ENCODE measurements at regions not wholly inside any gene's neighbourhood (a gene's known extent, or its start where the extent isn't known, plus 50 kb on each side); places are given as distances from the start of the nearest gene placed in this dataset.

- TF ChIP-seq CTCF (conservative IDR thresholded peaks at IDR 0.05; ENCODE audit: low read length) (no peak), EZH2phosphoT487 (IDR thresholded peaks at IDR 0.05; ENCODE audit: borderline replicate concordance) (no peak)
- Histone ChIP-seq H3K9me3 (ENCODE audit: insufficient read depth, low read depth, low read length) (no peaks in the 10 kb centered on the region; the same call in 1 of the 2 replicates), H2AFZ (ENCODE audit: low read length) (no peak overlapping the region), H3K4me2 (ENCODE audit: low read depth, low read length, poor library complexity, severe bottlenecking) (no peak overlapping the region), H3K79me2 (ENCODE audit: insufficient read depth, low read length) (no peaks in the 10 kb centered on the region), H3K36me3 (ENCODE audit: insufficient read depth, low read length) (no peaks in the 10 kb centered on the region), H3K4me3 (ENCODE audit: low read length, poor library complexity, severe bottlenecking) (no peak overlapping the region), H3F3A (ENCODE audit: low read depth) (no peaks in the 10 kb centered on the region), H3K27me3 (ENCODE audit: insufficient read depth, low read length, poor library complexity, severe bottlenecking) (no peaks in the 10 kb centered on the region), H3K4me1 (ENCODE audit: insufficient read depth, low read length, poor library complexity, severe bottlenecking) (no peaks in the 10 kb centered on the region), H4K20me1 (ENCODE audit: insufficient read depth, low read length, poor library complexity, severe bottlenecking) (no peaks in the 10 kb centered on the region), H3K9me2 (replicated peaks; ENCODE audit: low read depth, low read length) (no peaks in the 10 kb centered on the region), H3K9ac (ENCODE audit: low read depth, low read length, poor library complexity, severe bottlenecking) (no peak overlapping the region)
These were observed 1017.9 kb downstream of the TBC1D22A start for GRCh38 chr22:47780281-47780875.

- no peak overlapping the region for H3K4me2 ChIP-seq (ENCODE audit: low read depth, low read length, poor library complexity, severe bottlenecking)
- TF ChIP-seq EZH2phosphoT487 (IDR thresholded peaks at IDR 0.05; ENCODE audit: borderline replicate concordance) (no peak), CTCF (conservative IDR thresholded peaks at IDR 0.05; ENCODE audit: low read length) (no peak)
- no peaks in the 10 kb centered on the region for H3K4me1 ChIP-seq (ENCODE audit: insufficient read depth, low read length, poor library complexity, severe bottlenecking)
- no peaks in the 10 kb centered on the region for H3K9me2 ChIP-seq (replicated peaks; ENCODE audit: low read depth, low read length)
- H3K36me3 ChIP-seq (ENCODE audit: insufficient read depth, low read length), result no peaks in the 10 kb centered on the region
- H3F3A ChIP-seq (ENCODE audit: low read depth), result no peaks in the 10 kb centered on the region
- no peak overlapping the region for H2AFZ ChIP-seq (ENCODE audit: low read length)
- no peaks in the 10 kb centered on the region for H3K27me3 ChIP-seq (ENCODE audit: insufficient read depth, low read length, poor library complexity, severe bottlenecking)
- no peaks in the 10 kb centered on the region; the same call in 1 of the 2 replicates for H3K9me3 ChIP-seq (ENCODE audit: insufficient read depth, low read depth, low read length)
- no peak overlapping the region for H3K4me3 ChIP-seq (ENCODE audit: low read length, poor library complexity, severe bottlenecking)
- H3K79me2 ChIP-seq (ENCODE audit: insufficient read depth, low read length), result no peaks in the 10 kb centered on the region
- no peaks in the 10 kb centered on the region for H4K20me1 ChIP-seq (ENCODE audit: insufficient read depth, low read length, poor library complexity, severe bottlenecking)
- H3K9ac ChIP-seq (ENCODE audit: low read depth, low read length, poor library complexity, severe bottlenecking), result no peak overlapping the region
These were observed 1017.0 kb downstream of the TBC1D22A start for GRCh38 chr22:47779474-47779873.

- no peaks in the 10 kb centered on the region; the same call in 1 of the 2 replicates for H3K9me3 ChIP-seq (ENCODE audit: insufficient read depth, low read depth, low read length)
- no peaks in the 10 kb centered on the region for H3K9me2 ChIP-seq (replicated peaks; ENCODE audit: low read depth, low read length)
- no peaks in the 10 kb centered on the region for H3K4me1 ChIP-seq (ENCODE audit: insufficient read depth, low read length, poor library complexity, severe bottlenecking)
- H3K4me2 ChIP-seq (ENCODE audit: low read depth, low read length, poor library complexity, severe bottlenecking), result no peak overlapping the region
- no peaks in the 10 kb centered on the region for H3F3A ChIP-seq (ENCODE audit: low read depth)
- H4K20me1 ChIP-seq (ENCODE audit: insufficient read depth, low read length, poor library complexity, severe bottlenecking), result no peaks in the 10 kb centered on the region
- no peak overlapping the region for H2AFZ ChIP-seq (ENCODE audit: low read length)
- H3K9ac ChIP-seq (ENCODE audit: low read depth, low read length, poor library complexity, severe bottlenecking), result no peak overlapping the region
- H3K36me3 ChIP-seq (ENCODE audit: insufficient read depth, low read length), result no peaks in the 10 kb centered on the region
- H3K27me3 ChIP-seq (ENCODE audit: insufficient read depth, low read length, poor library complexity, severe bottlenecking), result no peaks in the 10 kb centered on the region
- TF ChIP-seq EZH2phosphoT487 (IDR thresholded peaks at IDR 0.05; ENCODE audit: borderline replicate concordance) (no peak), CTCF (conservative IDR thresholded peaks at IDR 0.05; ENCODE audit: low read length) (no peak)
- H3K79me2 ChIP-seq (ENCODE audit: insufficient read depth, low read length), result no peaks in the 10 kb centered on the region
- no peak overlapping the region for H3K4me3 ChIP-seq (ENCODE audit: low read length, poor library complexity, severe bottlenecking)
These were observed 1015.8 kb downstream of the TBC1D22A start for GRCh38 chr22:47778160-47778658.
